GM19372 (cell line): ENCODE measurements at regions not wholly inside any gene's neighbourhood (a gene's known extent, or its start where the extent isn't known, plus 50 kb on each side); places are given as distances from the start of the nearest gene placed in this dataset.
"Not testable (repeated sequence)": the region's sequence is repeated elsewhere in the genome, so short reads cannot be mapped to it uniquely, and the experiment has no call there.

Experiments used
- ATAC-seq: cut with Tn5 transposase; IDR thresholded peaks from one replicate; pipeline ENCODE4 v1.9.1; 2021; ENCODE audit warnings: mild to moderate bottlenecking, low read depth, moderate library complexity; ENCODE audit not compliant: unreplicated experiment

DNA sequence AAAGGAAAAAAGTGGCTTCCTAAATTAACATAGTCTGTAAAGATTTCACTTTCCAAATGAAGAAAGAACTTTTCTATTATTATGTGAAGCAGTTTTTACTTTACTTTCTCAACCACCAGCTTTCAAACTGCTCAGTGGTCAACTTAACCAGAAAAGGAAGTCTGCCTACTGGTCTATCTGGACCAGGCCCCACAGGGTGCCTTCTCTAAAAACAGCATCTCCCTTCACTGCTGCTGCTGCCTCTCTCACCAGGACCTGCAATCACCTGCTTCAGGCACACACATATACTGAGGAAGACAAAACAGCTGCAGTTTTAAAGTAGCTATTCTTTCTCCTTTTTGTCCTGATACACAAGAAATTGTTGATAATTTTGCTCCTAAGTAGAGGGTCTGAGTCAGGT, 221.3 kb upstream of the DCC start:
- no peak for ATAC-seq

DNA sequence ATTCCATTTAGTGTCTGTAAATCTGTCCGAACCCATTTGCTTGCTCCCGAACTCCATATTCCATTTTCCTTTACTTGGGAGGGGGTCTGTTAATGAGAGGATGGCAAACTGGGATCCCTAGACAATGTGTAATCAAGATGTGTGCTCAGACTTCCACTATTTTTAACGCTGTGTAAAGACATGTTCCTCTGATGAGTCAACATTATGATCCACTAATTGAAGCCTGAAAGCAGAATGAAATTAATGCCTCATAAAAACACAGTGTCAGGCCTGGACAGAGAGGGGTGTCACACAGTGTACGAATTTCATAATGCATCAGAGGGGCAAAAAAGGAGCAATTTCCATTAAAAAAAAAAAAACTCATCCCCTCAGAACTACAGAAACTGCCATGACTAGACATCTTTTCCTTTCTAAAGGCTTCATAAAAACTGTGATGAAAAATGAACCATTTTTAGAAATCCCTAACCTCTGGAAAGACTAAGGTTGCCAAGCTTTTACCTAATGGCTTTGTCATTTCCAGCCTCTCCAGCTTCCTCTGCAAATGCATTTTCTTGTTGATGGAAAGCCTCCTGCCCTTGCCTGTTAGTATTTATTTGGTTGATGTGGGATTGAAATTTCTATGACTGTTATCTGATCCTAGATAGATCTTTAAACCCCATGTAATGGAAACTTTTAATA, 209.2 kb upstream of the DCC start:
- ATAC-seq: no peak

DNA sequence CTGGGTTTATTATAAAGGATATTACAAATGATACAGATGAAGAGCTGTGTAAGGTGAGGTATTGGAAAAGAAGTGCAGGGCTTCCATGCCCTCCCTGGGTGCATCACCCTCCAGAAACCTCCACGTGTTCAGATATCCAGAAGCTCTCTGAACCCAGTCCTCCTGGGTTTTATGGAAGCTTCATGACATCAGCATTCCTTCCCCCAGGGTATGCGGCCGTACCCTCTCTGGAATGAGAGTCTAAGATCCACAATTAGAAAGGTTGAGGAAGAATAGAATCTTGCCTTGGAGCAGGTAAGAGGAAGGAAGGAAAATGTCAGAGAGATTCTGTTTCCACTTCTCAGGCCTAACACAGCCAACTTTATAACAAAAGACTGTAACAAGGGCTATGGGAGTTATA, 208.2 kb upstream of the DCC start:
- no peak for ATAC-seq

DNA sequence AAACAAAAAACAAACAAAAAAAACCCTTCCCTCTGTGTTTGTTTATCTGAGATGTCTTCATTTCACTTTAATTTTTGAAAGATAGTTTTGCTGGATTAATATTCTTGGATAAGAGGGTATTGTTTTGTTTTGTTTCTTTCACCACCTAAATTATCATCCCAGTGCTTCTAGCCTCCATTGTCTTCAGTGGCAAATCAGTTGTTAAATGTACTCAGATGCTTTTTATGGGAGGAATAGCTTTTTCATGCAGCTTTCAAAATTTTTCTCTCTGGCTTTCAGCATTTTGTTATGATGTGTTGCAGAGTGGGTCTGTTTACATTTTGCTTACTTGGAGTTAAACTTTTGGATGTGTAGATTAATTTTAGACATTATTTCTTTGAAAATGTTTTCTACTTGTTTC, 203.5 kb upstream of the DCC start:
- no peak for ATAC-seq

DNA sequence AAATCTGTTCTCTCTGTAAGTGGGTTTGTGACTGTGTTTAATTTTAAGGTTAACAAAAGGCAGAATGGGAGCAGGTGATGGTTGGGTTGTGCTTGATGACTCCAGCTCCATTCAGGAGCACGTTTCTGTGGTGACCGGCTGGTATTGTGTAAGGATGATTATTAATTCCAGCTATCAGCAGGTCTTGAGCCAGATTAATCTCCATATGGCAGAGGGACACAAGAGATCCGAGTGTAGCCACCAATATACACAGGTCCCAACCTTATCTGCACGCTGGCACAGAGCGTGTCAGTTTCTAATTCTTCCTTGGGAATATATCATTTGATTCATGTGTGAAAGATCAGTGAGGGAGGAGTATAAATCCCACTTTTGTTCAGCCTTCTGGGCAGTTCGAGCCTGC, 199.0 kb upstream of the DCC start:
- ATAC-seq: no peak

DNA sequence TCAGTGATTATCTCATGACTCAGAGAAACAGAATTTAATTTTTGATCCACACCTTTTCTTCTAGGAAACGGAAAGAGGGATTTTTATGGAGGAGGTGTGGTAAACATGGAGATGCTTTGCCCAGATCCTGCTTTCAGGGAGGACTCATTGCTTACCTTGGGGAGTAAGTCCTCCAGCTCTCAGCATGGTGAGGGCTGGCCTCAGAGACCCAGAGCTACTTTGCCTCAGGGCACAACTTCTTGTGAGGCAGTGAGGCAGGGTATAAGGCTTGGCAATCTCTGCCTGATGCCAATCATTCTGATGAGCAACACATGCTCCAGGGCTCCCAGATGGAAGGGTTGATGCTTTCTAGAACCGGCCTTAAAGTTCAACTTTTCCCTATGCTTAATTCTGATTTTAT, 189.9 kb upstream of the DCC start:
- ATAC-seq: no peak

DNA sequence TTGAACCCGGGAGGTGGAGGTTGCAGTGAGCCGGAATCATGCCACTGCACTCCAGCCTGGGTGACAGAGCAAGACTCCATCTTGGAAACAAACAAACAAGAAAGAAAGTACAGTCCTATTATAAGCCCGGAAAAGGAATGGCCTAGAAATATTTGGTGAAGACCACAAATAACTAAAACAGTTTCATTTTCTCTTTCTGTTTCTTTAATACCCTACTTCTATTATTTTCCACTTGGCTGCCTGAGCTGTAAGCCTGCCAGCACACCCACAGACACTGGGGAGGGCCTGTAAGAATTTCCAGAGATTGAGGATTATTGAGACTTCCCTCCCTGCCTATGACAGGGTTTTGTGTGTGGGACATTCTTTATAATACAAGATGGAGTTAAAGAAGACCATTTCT, 188.0 kb upstream of the DCC start:
- no peak for ATAC-seq

DNA sequence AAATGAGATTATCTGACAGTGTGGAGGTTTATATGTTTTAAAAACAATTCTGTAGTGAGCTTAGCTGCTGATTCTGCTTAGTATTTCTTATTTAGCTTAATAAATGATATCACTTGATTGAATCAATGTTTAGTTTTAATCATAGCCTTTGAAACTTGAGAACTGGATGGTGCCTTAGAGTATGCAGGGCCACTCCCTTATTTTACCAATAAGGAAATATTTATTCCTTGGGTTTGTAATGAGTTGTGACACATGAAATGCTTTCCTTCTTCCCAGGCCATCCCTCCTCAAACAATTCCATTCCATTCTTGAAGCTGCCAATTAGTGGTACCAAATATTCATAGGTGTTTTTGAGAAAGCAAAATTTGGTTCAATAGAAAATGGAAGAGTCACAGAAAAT, 183.8 kb upstream of the DCC start:
- ATAC-seq: no peak

DNA sequence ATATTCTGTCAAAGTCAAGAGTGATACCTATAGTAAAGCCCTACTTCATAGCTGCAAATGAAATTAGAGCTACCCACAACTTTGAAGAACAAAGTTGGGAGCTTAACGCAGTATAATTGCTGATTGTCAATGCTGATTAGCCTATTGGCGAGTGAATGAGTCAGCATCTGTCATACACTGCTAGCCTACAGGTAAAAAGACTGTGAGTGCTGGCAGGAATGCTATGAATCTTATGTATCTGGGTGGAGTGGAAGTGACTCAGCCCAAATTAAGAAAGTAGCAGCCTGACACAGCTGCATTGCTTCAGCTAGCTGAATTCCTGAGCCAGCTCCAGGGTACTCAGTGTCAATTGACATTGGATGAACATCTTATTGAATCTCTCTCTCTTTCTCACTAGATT, 179.4 kb upstream of the DCC start:
- ATAC-seq: no peak

DNA sequence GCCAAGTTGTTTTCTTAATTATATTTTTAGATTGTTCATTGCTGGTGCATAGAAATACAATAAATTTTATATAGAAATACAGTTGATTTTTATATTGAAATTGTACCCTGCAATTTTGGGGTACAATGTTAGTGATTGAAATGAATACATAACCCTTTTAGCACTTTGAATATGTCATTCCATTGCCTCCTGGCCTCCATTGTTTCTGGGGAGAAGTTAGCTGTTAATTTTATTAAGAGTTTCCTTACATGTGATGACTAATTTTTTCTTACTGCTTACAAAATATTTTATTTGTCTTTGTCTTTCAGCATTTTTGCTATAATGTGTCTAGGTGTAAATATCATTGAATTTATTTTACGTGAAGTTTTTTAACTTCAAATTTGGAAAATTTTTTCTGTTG, 176.5 kb upstream of the DCC start:
- no peak for ATAC-seq

DNA sequence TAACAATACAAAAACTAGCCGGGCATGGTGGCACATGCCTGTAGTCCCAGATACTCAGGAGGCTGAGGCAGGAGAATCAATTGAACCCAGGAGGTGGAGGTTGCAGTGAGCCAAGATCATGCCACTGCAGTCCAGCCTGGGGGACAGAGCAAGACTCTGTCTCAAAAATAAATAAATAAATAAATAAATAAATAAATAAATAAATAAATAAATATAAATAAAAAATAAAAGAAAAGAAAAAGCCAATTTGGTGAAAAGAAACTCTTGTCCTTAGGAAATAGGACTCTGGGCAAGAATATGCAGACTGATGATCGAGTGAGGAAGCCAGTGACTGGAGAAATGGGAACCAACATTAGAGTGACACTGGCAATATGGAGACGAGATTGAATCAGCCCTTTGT, 171.9 kb upstream of the DCC start:
- ATAC-seq: not testable (repeated sequence)

DNA sequence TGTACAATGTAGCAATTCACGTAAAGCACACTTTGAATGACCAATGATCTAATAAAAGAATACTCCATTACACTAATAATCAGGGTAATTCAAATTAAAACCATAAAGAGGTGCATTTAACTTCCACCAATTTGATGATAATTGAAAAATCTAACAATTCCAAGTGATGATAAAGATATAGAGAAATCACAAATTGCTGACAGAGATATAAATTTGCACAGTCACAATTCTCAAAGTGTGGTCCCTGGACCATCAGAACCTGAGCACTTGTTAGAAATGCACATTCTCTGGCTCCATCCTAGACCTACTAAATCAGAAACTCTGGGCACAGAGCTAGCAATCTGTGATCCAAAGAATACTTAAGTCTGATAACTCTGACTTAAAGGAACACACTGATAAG, 165.8 kb upstream of the DCC start:
- no peak for ATAC-seq

DNA sequence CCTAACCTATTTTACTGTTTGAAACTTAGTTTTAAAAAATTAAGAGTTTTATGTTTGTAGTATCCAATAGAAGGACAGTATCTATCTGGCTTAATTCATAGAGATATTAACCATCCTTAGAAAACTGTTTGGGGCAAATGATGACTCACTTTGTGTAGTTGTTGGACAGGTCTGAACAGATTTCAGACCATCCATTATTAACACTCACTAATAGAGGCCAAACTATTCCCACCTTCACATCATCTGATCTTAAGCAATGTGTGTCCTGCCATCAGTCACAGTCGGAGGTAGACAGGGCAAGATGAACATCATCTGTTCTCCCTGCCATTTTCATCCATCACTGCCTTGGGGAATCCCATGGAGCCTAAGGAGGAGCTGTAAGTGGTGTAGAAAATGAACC, 164.6 kb upstream of the DCC start:
- no peak for ATAC-seq

DNA sequence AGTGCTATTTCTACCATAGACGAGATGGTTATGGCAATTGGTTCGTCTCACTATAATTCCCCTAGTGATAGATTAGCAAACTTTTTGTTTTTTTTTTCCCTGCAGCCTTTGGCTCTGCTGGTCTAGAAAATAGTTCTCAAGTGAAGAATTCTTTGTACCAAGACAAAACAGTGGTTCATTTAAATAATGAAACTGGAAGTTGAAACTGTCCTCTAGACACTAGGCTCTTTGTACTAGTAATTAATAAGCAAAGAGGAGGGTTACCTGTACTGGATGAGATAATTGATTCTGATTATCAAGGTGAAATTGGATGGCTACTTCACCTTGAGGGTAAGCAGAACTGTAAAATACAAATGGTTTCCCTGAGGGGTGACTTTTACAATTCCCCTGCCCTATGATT, 156.9 kb upstream of the DCC start:
- ATAC-seq: no peak

DNA sequence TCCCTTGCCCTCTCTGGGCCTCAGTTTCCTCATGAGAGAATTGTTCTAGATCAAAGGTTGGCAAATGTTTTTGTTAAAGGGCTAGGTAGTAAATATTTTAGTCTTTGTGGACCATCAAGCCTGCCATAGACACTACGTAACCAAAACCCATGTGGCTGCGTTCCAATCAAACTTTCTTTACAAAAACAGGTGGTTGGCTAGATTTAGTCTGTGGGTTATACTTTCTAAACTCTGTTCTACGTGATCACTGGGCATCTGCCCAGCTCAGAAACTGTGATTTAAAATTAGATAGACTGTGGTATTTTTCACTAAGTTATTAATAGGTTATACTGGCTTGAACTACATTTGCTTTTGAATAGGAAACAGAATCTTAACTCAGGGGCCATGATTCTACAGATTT, 149.8 kb upstream of the DCC start:
- ATAC-seq: no peak

DNA sequence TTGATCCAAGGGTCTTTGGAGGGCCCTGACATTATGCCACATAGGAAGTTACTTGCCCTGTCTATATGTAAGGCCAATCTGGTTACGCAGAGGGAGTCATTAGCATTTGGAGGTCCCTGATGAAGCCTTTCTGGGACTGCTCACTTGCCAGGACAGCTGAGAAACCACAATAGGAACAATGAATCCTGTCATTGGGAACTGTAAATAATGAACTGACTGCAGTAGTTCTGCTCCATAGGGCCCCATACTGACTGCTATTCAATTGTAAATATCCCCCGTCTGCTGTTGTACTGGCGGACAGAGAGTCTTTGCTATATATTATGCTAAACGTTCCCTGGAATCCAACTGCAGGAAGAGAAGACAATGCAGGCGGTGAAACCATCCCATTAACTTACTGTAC, 149.4 kb upstream of the DCC start:
- no peak for ATAC-seq

DNA sequence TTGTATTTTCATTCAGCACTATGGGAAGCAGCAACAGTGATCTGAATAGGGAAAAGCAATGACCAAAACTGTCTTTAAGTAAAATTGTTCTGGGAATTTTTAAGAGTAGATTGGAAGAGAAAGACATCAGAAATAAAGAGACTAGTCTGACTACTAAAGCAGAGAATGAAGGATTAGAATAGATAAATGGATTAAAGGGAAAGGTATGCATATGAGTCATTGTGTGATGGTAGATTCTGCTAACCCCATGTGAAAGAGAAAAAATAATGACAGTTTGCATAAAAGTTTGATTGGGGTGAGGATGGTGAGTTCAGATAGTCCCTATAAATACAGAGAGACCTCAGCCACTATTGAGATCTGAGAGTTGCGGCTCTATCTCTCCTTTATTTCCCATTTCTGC, 139.6 kb upstream of the DCC start:
- no peak for ATAC-seq

DNA sequence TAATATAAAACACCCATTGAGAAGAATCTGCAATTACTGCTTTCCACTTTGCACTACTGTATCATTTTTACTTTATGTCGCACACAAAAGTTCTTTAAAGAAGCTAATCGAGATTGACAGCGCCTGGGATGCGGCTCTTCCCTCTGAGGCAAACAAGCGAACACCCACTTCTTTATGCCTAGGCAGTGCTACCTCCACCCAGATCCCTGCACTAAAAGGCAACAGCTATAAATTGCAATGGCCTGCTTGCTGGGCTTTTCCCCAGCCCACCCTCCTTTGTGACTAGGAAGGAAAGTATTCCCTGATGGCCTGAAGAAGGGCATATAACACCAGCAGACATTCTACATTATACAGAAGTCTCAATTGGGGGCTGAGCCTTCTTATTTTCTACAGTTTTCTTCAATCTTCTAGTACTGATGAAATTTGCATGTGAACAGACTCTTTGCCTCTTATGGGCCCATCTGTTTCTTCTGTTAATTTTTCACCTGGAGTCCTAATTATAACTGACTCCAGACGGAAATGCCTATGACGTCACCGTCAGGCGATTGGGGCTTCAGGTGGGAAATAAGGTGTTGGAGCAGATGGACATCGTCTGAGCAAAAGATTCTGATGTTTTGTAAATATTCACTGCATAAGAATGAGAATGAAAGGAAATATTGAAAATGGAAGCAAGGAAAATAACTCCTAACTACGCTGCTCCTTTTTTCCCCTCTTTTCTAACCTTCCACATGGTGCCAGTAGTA, 138.9 kb upstream of the DCC start:
- no peak for ATAC-seq

DNA sequence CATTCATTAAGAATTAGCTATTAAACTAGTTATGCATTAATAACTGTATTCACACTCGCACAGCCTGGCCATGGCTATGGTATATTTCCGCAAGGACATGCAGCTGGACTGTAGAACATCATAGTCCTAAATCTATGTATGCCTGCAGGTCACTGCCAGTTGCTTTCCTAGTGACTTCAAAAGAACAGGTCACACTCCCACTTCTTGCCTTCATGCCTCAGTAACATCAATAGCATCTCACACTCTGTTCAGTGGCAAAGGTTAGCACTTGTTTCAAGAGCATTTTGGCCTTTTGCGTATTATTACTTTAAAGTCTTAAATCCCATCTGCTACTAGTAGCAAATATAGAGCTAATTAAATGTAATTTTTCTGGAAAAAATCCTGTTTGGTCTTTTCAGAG, 131.4 kb upstream of the DCC start:
- no peak for ATAC-seq

DNA sequence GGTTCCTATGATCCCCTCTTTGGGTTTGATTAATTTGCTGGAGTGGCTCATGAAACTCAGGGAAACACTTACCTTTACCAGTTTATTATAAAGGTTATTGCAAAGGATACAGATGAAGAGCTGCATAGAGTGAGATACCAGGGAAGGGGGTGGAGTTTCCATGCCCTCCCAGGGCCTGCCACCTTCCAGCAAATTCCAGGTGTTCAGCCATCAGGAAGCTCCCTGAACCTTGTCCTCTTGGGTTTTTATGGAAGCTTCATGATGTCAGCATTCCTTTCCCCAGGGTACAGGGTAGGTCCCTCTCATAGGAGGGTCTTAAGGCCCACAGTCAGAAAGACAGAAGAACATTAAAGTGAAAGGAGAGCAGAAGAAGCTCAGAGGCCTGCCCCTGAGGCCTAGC, 123.9 kb upstream of the DCC start:
- ATAC-seq: no peak

DNA sequence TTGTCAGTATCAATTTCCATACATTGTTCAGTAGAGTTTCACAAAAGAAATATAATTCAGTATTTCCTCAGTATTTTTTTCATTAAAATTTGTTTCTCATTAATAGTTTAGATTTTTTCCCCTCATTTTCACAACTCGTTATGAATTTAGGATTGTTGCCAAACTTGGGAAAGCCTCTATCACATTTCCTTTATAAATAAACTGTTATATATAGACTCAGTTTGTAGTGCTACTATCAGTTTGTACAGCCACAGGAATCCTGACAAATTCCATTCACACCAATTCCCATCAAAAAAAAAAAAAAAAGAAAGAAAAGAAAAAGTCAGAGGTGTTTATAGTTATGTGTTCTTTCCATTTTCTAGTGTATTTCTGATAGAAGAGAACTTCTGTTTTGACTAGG, 123.3 kb upstream of the DCC start:
- ATAC-seq: no peak

DNA sequence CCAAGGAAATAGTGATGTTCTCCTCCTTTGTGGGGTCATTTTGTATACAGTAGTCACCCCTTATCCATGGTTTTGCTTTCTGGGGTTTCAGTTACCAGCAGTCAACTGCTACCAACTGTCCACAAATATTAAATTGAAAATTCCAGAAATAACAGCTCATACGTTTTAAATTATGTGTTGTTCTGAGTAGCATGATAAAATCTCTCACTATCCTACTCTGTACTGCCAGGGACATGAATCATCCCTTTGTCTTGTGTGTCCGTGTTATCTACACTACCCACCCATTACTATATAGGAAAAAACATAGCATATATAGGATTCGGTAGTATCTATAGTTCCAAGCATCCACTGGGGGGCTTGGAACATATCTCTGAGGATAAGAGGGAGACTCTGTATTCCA, 120.9 kb upstream of the DCC start:
- ATAC-seq: no peak
